IPS-18a (cell line): ENCODE measurements at regions not wholly inside any gene's neighbourhood (a gene's known extent, or its start where the extent isn't known, plus 50 kb on each side); places are given as distances from the start of the nearest gene placed in this dataset.

Experiments
- H3K27ac ChIP-seq: one replicate; pipeline ENCODE4 v1.5.1; 2013; ENCODE audit warnings: low read length
- H3K27me3 ChIP-seq: one replicate; pipeline ENCODE4 v1.6.1; 2013; ENCODE audit warnings: mild to moderate bottlenecking, low read length; ENCODE audit not compliant: control insufficient read depth, insufficient read depth
- H3K36me3 ChIP-seq: one replicate; pipeline ENCODE4 v1.6.1; 2013; ENCODE audit warnings: low read depth, low read length; ENCODE audit not compliant: control insufficient read depth
- H3K4me1 ChIP-seq: one replicate; pipeline ENCODE4 v1.6.1; 2013; ENCODE audit warnings: low read depth, low read length; ENCODE audit not compliant: control insufficient read depth
- H3K4me3 ChIP-seq: one replicate; pipeline ENCODE4 v1.5.1; 2013; ENCODE audit warnings: low read length
- H3K9ac ChIP-seq: one replicate; pipeline ENCODE4 v1.6.1; 2013; ENCODE audit warnings: mild to moderate bottlenecking, low read length, moderate library complexity
- H3K9me3 ChIP-seq: one replicate; pipeline ENCODE4 v1.6.1; 2013; ENCODE audit warnings: low read depth, low read length; ENCODE audit not compliant: control insufficient read depth

GRCh38 chr3:194844046-194844445, 158.4 kb downstream of the FAM43A start:
- Histone ChIP-seq H3K4me3 (no peak overlapping the region), H3K4me1 (no peaks in the 10 kb centered on the region), H3K9ac (no peak overlapping the region), H3K27me3 (no peaks in the 10 kb centered on the region), H3K9me3 (no peaks in the 10 kb centered on the region), H3K27ac (no peak overlapping the region), H3K36me3 (no peaks in the 10 kb centered on the region)

- Histone ChIP-seq H3K27me3 (no peaks in the 10 kb centered on the region), H3K9me3 (no peaks in the 10 kb centered on the region), H3K27ac (no peak overlapping the region), H3K9ac (no peak overlapping the region), H3K4me1 (no peaks in the 10 kb centered on the region), H3K36me3 (no peaks in the 10 kb centered on the region), H3K4me3 (no peak overlapping the region)
Measured at GRCh38 chr3:194849166-194849875, 163.6 kb downstream of the FAM43A start.

GRCh38 chr3:194851254-194851653, 165.6 kb downstream of the FAM43A start:
- Histone ChIP-seq H3K36me3 (no peaks in the 10 kb centered on the region), H3K27me3 (no peaks in the 10 kb centered on the region), H3K4me3 (no peak overlapping the region), H3K27ac (no peak overlapping the region), H3K4me1 (no peaks in the 10 kb centered on the region), H3K9me3 (no peaks in the 10 kb centered on the region), H3K9ac (no peak overlapping the region)

GRCh38 chr3:194851941-194852340, 166.3 kb downstream of the FAM43A start:
- H3K27ac ChIP-seq = no peak overlapping the region
- H3K9me3 ChIP-seq = no peaks in the 10 kb centered on the region
- H3K4me3 ChIP-seq = no peak overlapping the region
- H3K27me3 ChIP-seq = no peaks in the 10 kb centered on the region
- no peaks in the 10 kb centered on the region for H3K36me3 ChIP-seq
- H3K4me1 ChIP-seq = no peaks in the 10 kb centered on the region
- H3K9ac ChIP-seq = no peak overlapping the region

- Histone ChIP-seq H3K9ac (no peak overlapping the region), H3K4me3 (no peak overlapping the region), H3K4me1 (no peaks in the 10 kb centered on the region), H3K9me3 (no peaks in the 10 kb centered on the region), H3K27me3 (no peaks in the 10 kb centered on the region), H3K27ac (no peak overlapping the region), H3K36me3 (no peaks in the 10 kb centered on the region)
Measured at GRCh38 chr3:194852345-194852744, 166.7 kb downstream of the FAM43A start.

- no peak overlapping the region for H3K4me3 ChIP-seq
- H3K27me3 ChIP-seq = no peaks in the 10 kb centered on the region
- H3K36me3 ChIP-seq = no peaks in the 10 kb centered on the region
- H3K4me1 ChIP-seq = no peaks in the 10 kb centered on the region
- H3K9ac ChIP-seq = no peak overlapping the region
- H3K27ac ChIP-seq = no peak overlapping the region
- H3K9me3 ChIP-seq = no peaks in the 10 kb centered on the region
Measured at GRCh38 chr3:194852831-194853508, 167.3 kb downstream of the FAM43A start.

GRCh38 chr3:194854206-194854605, 168.5 kb downstream of the FAM43A start:
- Histone ChIP-seq H3K36me3 (no peaks in the 10 kb centered on the region), H3K4me3 (no peak overlapping the region), H3K9me3 (no peaks in the 10 kb centered on the region), H3K4me1 (no peaks in the 10 kb centered on the region), H3K27me3 (no peaks in the 10 kb centered on the region), H3K9ac (no peak overlapping the region), H3K27ac (no peak overlapping the region)

GRCh38 chr3:194854659-194855390, 169.1 kb downstream of the FAM43A start:
- Histone ChIP-seq H3K9ac (no peak overlapping the region), H3K36me3 (no peaks in the 10 kb centered on the region), H3K27ac (no peak overlapping the region), H3K4me3 (no peak overlapping the region), H3K9me3 (no peaks in the 10 kb centered on the region), H3K4me1 (no peaks in the 10 kb centered on the region), H3K27me3 (no peaks in the 10 kb centered on the region)

GRCh38 chr3:194856296-194856695, 170.6 kb downstream of the FAM43A start:
- Histone ChIP-seq H3K9ac (no peak overlapping the region), H3K4me1 (no peaks in the 10 kb centered on the region), H3K9me3 (no peaks in the 10 kb centered on the region), H3K27ac (no peak overlapping the region), H3K27me3 (no peaks in the 10 kb centered on the region), H3K36me3 (no peaks in the 10 kb centered on the region), H3K4me3 (no peak overlapping the region)

GRCh38 chr3:194857469-194858113, 171.9 kb downstream of the FAM43A start:
- Histone ChIP-seq H3K27ac (no peak overlapping the region), H3K36me3 (no peaks in the 10 kb centered on the region), H3K9me3 (no peaks in the 10 kb centered on the region), H3K4me1 (no peaks in the 10 kb centered on the region), H3K4me3 (no peak overlapping the region), H3K27me3 (no peaks in the 10 kb centered on the region), H3K9ac (no peak overlapping the region)

GRCh38 chr3:194858382-194858781, 172.7 kb downstream of the FAM43A start:
- Histone ChIP-seq H3K27ac (no peak overlapping the region), H3K9me3 (no peaks in the 10 kb centered on the region), H3K9ac (no peak overlapping the region), H3K36me3 (no peaks in the 10 kb centered on the region), H3K4me1 (no peaks in the 10 kb centered on the region), H3K4me3 (no peak overlapping the region), H3K27me3 (no peaks in the 10 kb centered on the region)
